ENCODE measurements at regions not wholly inside any gene's neighbourhood (a gene's known extent, or its start where the extent isn't known, plus 50 kb on each side); places are given as distances from the start of the nearest gene placed in this dataset.

DNA sequence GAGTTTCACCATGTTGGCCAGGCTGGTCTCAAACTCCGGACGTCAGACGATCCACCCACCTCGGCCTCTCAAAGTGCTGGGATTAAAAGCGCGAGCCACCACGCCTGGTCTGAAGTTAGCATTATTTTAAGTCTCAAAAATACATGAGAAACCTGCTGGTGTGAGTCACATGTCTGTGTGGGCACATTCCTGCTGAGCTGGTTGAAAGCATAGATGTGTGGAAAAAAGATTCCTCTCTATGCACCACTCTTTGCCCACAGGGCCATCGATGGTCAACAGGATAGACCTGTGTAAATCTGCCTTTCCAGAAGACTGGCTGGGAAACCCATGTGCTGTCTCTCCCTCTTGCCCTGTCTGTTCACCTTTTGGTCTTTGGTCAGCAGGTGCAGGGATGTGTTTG, 63.5 kb downstream of the CHRD start:
- CTCF ChIA-PET, result interaction anchor here (1.4 kb wide), 1 partner anchor 25 kb away, joined by 5 read pairs; no protein-coding TSS in a partner anchor
- no peak for FAIRE-seq
- Histone ChIP-seq H3K4me2 (no peak overlapping the region), H3K27ac (no peak overlapping the region), H3K4me3 (no peak overlapping the region), H3K9me3 (no peaks in the 10 kb centered on the region), H3K4me1 (peaks cover 2% of the 10 kb centered on the region; the same call in 2 of the 3 replicates)
- POLR2A ChIA-PET, result interaction anchor here (0.6 kb wide), 2 partner anchors 23 to 1038 kb away, joined by 3 to 4 read pairs; no protein-coding TSS in a partner anchor
- DNase-seq (ENCODE audit: low read depth in 1 of 2, low spot score in 1 of 2), result no peak
- ATAC-seq, result no peak
- TF ChIP-seq JUNB (IDR thresholded peaks at IDR 0.05), result no peak
- no peak for TF ChIP-seq HDAC2 (IDR thresholded peaks at IDR 0.05)
- TF ChIP-seq CBX2 (IDR thresholded peaks at IDR 0.05; ENCODE audit: borderline replicate concordance, low read depth), result no peak
- TF ChIP-seq ZSCAN20 (CRISPR knock-in tag; IDR thresholded peaks at IDR 0.05), result no peak
- TF ChIP-seq ZC3H11A (IDR thresholded peaks at IDR 0.05), result no peak
- TF ChIP-seq EP300 (IDR thresholded peaks at IDR 0.05), result no peak
- TF ChIP-seq PBX3 (IDR thresholded peaks at IDR 0.05), result no peak
- TF ChIP-seq EHMT2 (IDR thresholded peaks at IDR 0.05; ENCODE audit: low read depth), result no peak
- TF ChIP-seq RFX5 (IDR thresholded peaks at IDR 0.05), result no peak
- no peak for TF ChIP-seq POLR2AphosphoS2 (conservative IDR thresholded peaks at IDR 0.05; ENCODE audit: low read length)
- TF ChIP-seq MAX (IDR thresholded peaks at IDR 0.05), result no peak
- no peak for TF ChIP-seq RAD21 (conservative IDR thresholded peaks at IDR 0.05 in 1 of 2, IDR thresholded peaks at IDR 0.05 in 1 of 2)
- no peak for TF ChIP-seq SREBF2 (IDR thresholded peaks at IDR 0.05)
- no peak for TF ChIP-seq GATA3 (IDR thresholded peaks at IDR 0.05; ENCODE audit: borderline replicate concordance)
- TF ChIP-seq FOXS1 (CRISPR knock-in tag; IDR thresholded peaks at IDR 0.05), result no peak
- no peak for TF ChIP-seq BCL3 (IDR thresholded peaks at IDR 0.05)
- 80% methylated on average over 8 of the region's 8 CpGs for WGBS (ENCODE audit: missing lambda C conversion rate)

- TF ChIP-seq REST (IDR thresholded peaks at IDR 0.05), result no peak
- no peak for TF ChIP-seq MAX (IDR thresholded peaks at IDR 0.05)
- TF ChIP-seq SMC3 (IDR thresholded peaks at IDR 0.05), result no peak
- Histone ChIP-seq H3K4me3 (no peak overlapping the region), H3K9me3 (no peaks in the 10 kb centered on the region), H3K27ac (no peak overlapping the region), H3K4me2 (no peak overlapping the region), H3K4me1 (peaks cover 6% of the 10 kb centered on the region; the same call in 2 of the 3 replicates)
- ChIA-PET POLR2A (interaction anchor here (0.6 kb wide), 2 partner anchors 23 to 1037 kb away, joined by 3 to 4 read pairs; no protein-coding TSS in a partner anchor), CTCF (interaction anchor here (0.6 to 1.4 kb wide), 3 partner anchors 26 to 66 kb away, joined by 3 to 5 read pairs (median 4); no protein-coding TSS in a partner anchor)
- WGBS (ENCODE audit: missing lambda C conversion rate), result 76% methylated on average over 5 of the region's 5 CpGs
- no peak for ATAC-seq
- DNase-seq (ENCODE audit: low read depth in 1 of 2, low spot score in 1 of 2), result no peak
- FAIRE-seq, result no peak
Observed at GRCh38 chr3:184443831-184444230, 64.0 kb downstream of the CHRD start.
